H1 (cell line): ENCODE measurements at regions not wholly inside any gene's neighbourhood (a gene's known extent, or its start where the extent isn't known, plus 50 kb on each side); places are given as distances from the start of the nearest gene placed in this dataset.
"Not testable (repeated sequence)": the region's sequence is repeated elsewhere in the genome, so short reads cannot be mapped to it uniquely, and the experiment has no call there.

Experiments used
- CTCF ChIA-PET: fragments of 300-600 bp; sonication (Branson Sonifier 250); formaldehyde crosslinking; loops from one replicate; lab custom pipeline; 2021; ENCODE audit not compliant: partially characterized antibody; lab: Charles Lee
- POLR2A ChIA-PET: fragments of 300-600 bp; sonication (Branson Sonifier 250); formaldehyde crosslinking; loops from one replicate; lab custom pipeline; 2021; ENCODE audit warnings: inconsistent platforms; ENCODE audit not compliant: partially characterized antibody; lab: Charles Lee
- DNase-seq, 2 experiments: peaks; one replicate each; pipeline versions ENCODE4 v3.0.0 to v3.0.0-alpha.2; 2010 to 2022; ENCODE audit warnings: low spot score in 2 of 2, low read depth in 1 of 2, mixed read lengths in 1 of 2
- FAIRE-seq: peaks from 2 replicates; lab custom pipeline; 2011; peaks lifted over from hg19 to GRCh38; lab: Jason Lieb, UNC
- H2AFZ ChIP-seq: 2 replicates; pipeline ENCODE4 v1.8.1; 2012; ENCODE audit warnings: low read length, inconsistent platforms
- H2AK5ac ChIP-seq: 2 replicates; pipeline ENCODE4 v1.6.1; 2013; ENCODE audit warnings: low read depth, low read length
- H2BK120ac ChIP-seq: replicated peaks from 2 replicates; pipeline ENCODE3; 2013; ENCODE audit warnings: low read depth, low read length, inconsistent platforms
- H2BK12ac ChIP-seq: 2 replicates; pipeline ENCODE4 v1.6.1; 2013; ENCODE audit warnings: low read depth, low read length
- H2BK15ac ChIP-seq: 2 replicates; pipeline ENCODE4 v1.6.1; 2013; ENCODE audit warnings: low read length
- H2BK20ac ChIP-seq: 2 replicates; pipeline ENCODE4 v1.6.1; 2013; ENCODE audit warnings: low read length
- H2BK5ac ChIP-seq: 2 replicates; pipeline ENCODE4 v1.6.1; 2013; ENCODE audit warnings: low read depth, low read length
- H3K14ac ChIP-seq: 2 replicates; pipeline ENCODE4 v1.6.1; 2013; ENCODE audit warnings: inconsistent platforms; ENCODE audit not compliant: insufficient read length
- H3K18ac ChIP-seq: 2 replicates; pipeline ENCODE4 v1.6.1; 2013; ENCODE audit warnings: low read length; ENCODE audit errors: extremely low read depth
- H3K23ac ChIP-seq: 2 replicates; pipeline ENCODE4 v1.6.1; 2013; ENCODE audit warnings: inconsistent platforms; ENCODE audit not compliant: insufficient read length
- H3K23me2 ChIP-seq: 2 replicates; pipeline ENCODE4 v1.6.1; 2013; ENCODE audit warnings: low read depth, low read length
- H3K27ac ChIP-seq: 2 replicates; pipeline ENCODE4 v1.6.1; 2011; ENCODE audit warnings: low read depth, low read length, inconsistent platforms
- H3K27me3 ChIP-seq, 4 experiments: replicated peaks in 1 of 4; 1 replicate in 1 of 4; 2 replicates in 3 of 4; pipeline versions ENCODE4 v1.6.1 to v1.8.1; 2011 to 2013; ENCODE audit warnings: low read length in 3 of 4, mild to moderate bottlenecking in 3 of 4, inconsistent platforms in 2 of 4, mixed read lengths in 2 of 4, moderate library complexity in 1 of 4; ENCODE audit not compliant: control insufficient read depth in 3 of 4, insufficient read depth in 3 of 4; ENCODE audit errors: extremely low read depth in 1 of 4
- H3K36me3 ChIP-seq, 4 experiments: 2 replicates each; pipeline versions ENCODE4 v1.6.1 to v1.8.1; 2011 to 2013; ENCODE audit warnings: mild to moderate bottlenecking in 4 of 4, low read length in 3 of 4, moderate library complexity in 2 of 4, control low read depth in 1 of 4, inconsistent platforms in 1 of 4; ENCODE audit not compliant: insufficient read depth in 4 of 4, control insufficient read depth in 2 of 4
- H3K4ac ChIP-seq: replicated peaks from 2 replicates; pipeline ENCODE3; 2013; ENCODE audit warnings: low read length, low read depth, mixed read lengths, inconsistent platforms; ENCODE audit not compliant: insufficient read length
- H3K4me1 ChIP-seq, 4 experiments: replicated peaks in 1 of 4; 1 replicate in 1 of 4; 2 replicates in 3 of 4; pipeline versions ENCODE4 v1.6.1 to v1.8.1; 2011 to 2013; ENCODE audit warnings: low read length in 3 of 4, inconsistent platforms in 2 of 4, mixed read lengths in 1 of 4; ENCODE audit not compliant: insufficient read depth in 4 of 4, control insufficient read depth in 3 of 4
- H3K4me2 ChIP-seq, 2 experiments: 2 replicates each; pipeline versions ENCODE4 v1.6.1 to v1.8.1; 2011 to 2013; ENCODE audit warnings: low read depth in 2 of 2, low read length in 2 of 2, control low read depth in 1 of 2, inconsistent platforms in 1 of 2, mild to moderate bottlenecking in 1 of 2; ENCODE audit not compliant: insufficient read depth in 1 of 2
- H3K4me3 ChIP-seq, 4 experiments: fragments of 200-600, 300-600 bp in 1 of 4; sonication (generic), shearing (Covaris generic), sonication (Bioruptor Twin) in 1 of 4; 2 replicates each; pipeline versions ENCODE4 v1.5.1 to v1.8.1; 2011 to 2016; ENCODE audit warnings: low read length in 4 of 4, low read depth in 3 of 4, control low read depth in 2 of 4, inconsistent platforms in 2 of 4, mild to moderate bottlenecking in 2 of 4, mixed read lengths in 1 of 4, moderate library complexity in 1 of 4; ENCODE audit not compliant: insufficient read depth in 2 of 4; ENCODE audit errors: extremely low read depth in 1 of 4
- H3K56ac ChIP-seq: replicated peaks from 2 replicates; pipeline ENCODE3; 2013; ENCODE audit warnings: low read depth, mild to moderate bottlenecking, mixed read lengths, low read length, inconsistent platforms; ENCODE audit not compliant: insufficient read length
- H3K79me1 ChIP-seq: 2 replicates; pipeline ENCODE4 v1.6.1; 2013; ENCODE audit warnings: low read depth, low read length, control low read depth
- H3K79me2 ChIP-seq, 2 experiments: 2 replicates each; pipeline versions ENCODE4 v1.6.1 to v1.8.1; 2012 to 2013; ENCODE audit warnings: low read length in 2 of 2, mild to moderate bottlenecking in 2 of 2, inconsistent platforms in 1 of 2; ENCODE audit not compliant: insufficient read depth in 2 of 2, control insufficient read depth in 1 of 2
- H3K9ac ChIP-seq, 4 experiments: replicated peaks in 1 of 4; 1 replicate in 1 of 4; 2 replicates in 3 of 4; pipeline versions ENCODE4 v1.6.1 to v1.8.1; 2011 to 2013; ENCODE audit warnings: low read depth in 3 of 4, low read length in 3 of 4, control low read depth in 2 of 4, mild to moderate bottlenecking in 2 of 4, moderate library complexity in 2 of 4, inconsistent platforms in 1 of 4; ENCODE audit errors: extremely low read depth in 1 of 4
- H3K9me3 ChIP-seq, 2 experiments: 2 replicates each; pipeline versions ENCODE4 v1.6.1 to v1.8.1; 2012 to 2013; ENCODE audit warnings: mild to moderate bottlenecking in 2 of 2, moderate library complexity in 2 of 2, control low read depth in 1 of 2, inconsistent platforms in 1 of 2, low read depth in 1 of 2, low read length in 1 of 2, mixed read lengths in 1 of 2; ENCODE audit not compliant: insufficient read depth in 2 of 2
- H4K20me1 ChIP-seq, 2 experiments: replicated peaks in 1 of 2; 2 replicates each; pipeline versions ENCODE3 to v1.8.1; 2011 to 2013; ENCODE audit warnings: inconsistent platforms in 2 of 2, low read length in 2 of 2, mild to moderate bottlenecking in 1 of 2; ENCODE audit not compliant: insufficient read depth in 2 of 2, control insufficient read depth in 1 of 2
- H4K5ac ChIP-seq: 2 replicates; pipeline ENCODE4 v1.6.1; 2013; ENCODE audit warnings: low read length, low read depth, mixed read lengths, inconsistent platforms; ENCODE audit not compliant: insufficient read length
- H4K8ac ChIP-seq: 2 replicates; pipeline ENCODE4 v1.8.0; 2013; ENCODE audit warnings: mild to moderate bottlenecking, moderate library complexity, low read length, inconsistent platforms; ENCODE audit not compliant: insufficient read depth; ENCODE audit errors: extremely low read depth
- H4K91ac ChIP-seq: replicated peaks from 2 replicates; pipeline ENCODE3; 2013; ENCODE audit warnings: low read length, mixed read lengths, inconsistent platforms; ENCODE audit not compliant: insufficient read length
- WGBS, 2 experiments: shearing (Covaris generic) in 1 of 2; methylation state at CpG; one replicate each; pipeline versions ENCODE4 v1.1.6 to v1.1.7; 2013 to 2015; ENCODE audit warnings: low lambda C conversion rate in 2 of 2, mixed read lengths in 2 of 2, inconsistent platforms in 1 of 2, low coverage in 1 of 2, missing lambda C conversion rate in 1 of 2; ENCODE audit not compliant: insufficient replicate concordance in 2 of 2, insufficient coverage in 1 of 2, insufficient read length in 1 of 2; ENCODE audit errors: extremely low coverage in 1 of 2, missing lambda C conversion rate in 1 of 2; 5-methylcytosine and 5-hydroxymethylcytosine counted together

GRCh38 chr1:190678-191077 is 260.8 kb downstream of the OR4F29 start:
- not testable (repeated sequence) for DNase-seq

GRCh38 chr1:189915-190314 is 261.6 kb downstream of the OR4F29 start:
- DNase-seq, H2BK20ac ChIP-seq, H4K8ac ChIP-seq, H4K91ac ChIP-seq, H3K18ac ChIP-seq, H3K4ac ChIP-seq, H2AK5ac ChIP-seq, H4K5ac ChIP-seq, H3K4me1 ChIP-seq, FAIRE-seq, H3K4me2 ChIP-seq, H3K14ac ChIP-seq, H2AFZ ChIP-seq, H3K23me2 ChIP-seq, H3K56ac ChIP-seq, H4K20me1 ChIP-seq, H2BK120ac ChIP-seq, H3K23ac ChIP-seq, H3K9ac ChIP-seq, CTCF ChIA-PET, H2BK15ac ChIP-seq, H2BK5ac ChIP-seq, H3K27me3 ChIP-seq, H3K27ac ChIP-seq, H3K79me1 ChIP-seq, H3K79me2 ChIP-seq, H3K36me3 ChIP-seq, H3K9me3 ChIP-seq, H3K4me3 ChIP-seq, H2BK12ac ChIP-seq, POLR2A ChIA-PET: not testable (repeated sequence)
- 100% methylated on average over 3 of the region's 8 CpGs; no CpG with 5 or more reads in 1 of the 2 experiments for WGBS, 2 experiments

More at GRCh38 chr1:190678-191077, 260.8 kb downstream of the OR4F29 start:
- POLR2A ChIA-PET, CTCF ChIA-PET, H3K79me1 ChIP-seq, H3K4me3 ChIP-seq, H3K36me3 ChIP-seq, H4K8ac ChIP-seq, H2BK15ac ChIP-seq, H2AK5ac ChIP-seq, H3K23ac ChIP-seq, H3K18ac ChIP-seq, H3K4me2 ChIP-seq, H3K9ac ChIP-seq, H4K20me1 ChIP-seq, H3K79me2 ChIP-seq, H2BK12ac ChIP-seq, H4K91ac ChIP-seq, H3K27ac ChIP-seq, H4K5ac ChIP-seq, FAIRE-seq, H3K4me1 ChIP-seq, H2BK120ac ChIP-seq, H2AFZ ChIP-seq, H3K27me3 ChIP-seq, H2BK20ac ChIP-seq, H3K14ac ChIP-seq, H3K4ac ChIP-seq, H3K56ac ChIP-seq, H3K9me3 ChIP-seq, H2BK5ac ChIP-seq, H3K23me2 ChIP-seq: not testable (repeated sequence)
- 68% methylated on average over 5 of the region's 6 CpGs; no CpG with 5 or more reads in 1 of the 2 experiments for WGBS, 2 experiments
